Activated T-helper 1 cell treated with anti-CD3 and anti-CD28 coated beads, Interleukin-2, amount 50 U/mL, for 16 hours (primary cell): ENCODE measurements at regions not wholly inside any gene's neighbourhood (a gene's known extent, or its start where the extent isn't known, plus 50 kb on each side); places are given as distances from the start of the nearest gene placed in this dataset.
"Not testable (repeated sequence)": the region's sequence is repeated elsewhere in the genome, so short reads cannot be mapped to it uniquely, and the experiment has no call there.

Experiments used
- DNase-seq, 2 donors: peaks; one replicate each; pipeline ENCODE4 v3.0.0-alpha.2; 2020; ENCODE audit warnings: low read depth in 1 of 2, low spot score in 1 of 2

DNA sequence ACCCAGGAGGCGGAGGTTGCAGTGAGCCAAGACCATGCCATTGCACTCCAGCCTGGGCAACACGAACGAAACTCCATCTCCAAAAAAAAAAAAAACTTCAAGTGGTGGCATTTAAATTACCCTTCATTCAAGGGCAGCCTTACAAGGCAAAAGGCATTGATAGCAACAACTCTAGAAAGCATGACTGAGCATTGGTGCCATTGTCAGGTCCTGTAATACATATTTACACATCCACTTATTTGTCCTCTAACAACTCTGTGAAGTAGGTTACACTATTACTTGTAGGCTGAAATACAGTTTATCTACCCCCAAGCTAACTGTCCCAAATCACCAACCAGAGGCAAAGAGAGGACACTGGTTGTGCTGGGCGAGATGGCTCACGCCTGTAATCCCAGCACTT is 52.7 kb upstream of the LARP1 start:
- no peak for DNase-seq

DNA sequence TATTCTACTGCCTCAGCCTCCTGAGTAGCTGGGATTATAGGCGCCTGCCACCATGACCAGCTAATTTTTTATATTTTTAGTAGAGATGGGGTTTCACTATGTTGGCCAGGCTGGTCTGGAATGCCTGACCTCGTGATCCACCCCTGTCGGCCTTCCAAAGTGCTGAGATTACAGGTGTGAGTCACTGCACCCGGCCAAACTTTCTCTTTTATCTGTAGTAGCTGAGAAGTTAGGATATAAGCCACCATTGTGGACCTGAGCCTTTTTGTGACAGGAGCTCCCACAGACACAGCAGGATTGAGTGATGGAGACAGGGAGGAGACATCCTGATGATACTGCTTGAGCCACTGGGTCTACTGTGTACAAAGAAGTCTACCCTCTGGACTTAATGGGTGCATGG is 53.5 kb upstream of the LARP1 start:
- not testable (repeated sequence) for DNase-seq

DNA sequence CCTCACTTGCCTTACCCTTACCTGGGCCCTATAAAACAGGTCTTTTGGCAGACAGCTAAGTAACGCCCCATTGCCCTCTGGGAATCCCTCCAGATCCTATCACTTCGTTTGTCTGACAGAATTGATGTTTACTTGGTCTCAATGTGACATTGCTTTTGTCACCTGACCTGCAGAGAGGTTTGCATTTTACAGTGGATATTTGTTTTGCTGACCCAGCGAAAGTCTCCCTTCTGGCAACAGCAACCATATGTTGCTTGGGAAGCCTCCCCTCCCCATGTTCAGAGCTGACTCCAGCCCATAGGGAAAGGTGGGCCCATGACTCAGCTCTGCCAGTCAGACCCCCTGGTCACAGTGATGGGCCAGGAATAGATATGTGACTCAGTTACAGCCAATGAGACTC is 54.0 kb upstream of the LARP1 start:
- no peak for DNase-seq

DNA sequence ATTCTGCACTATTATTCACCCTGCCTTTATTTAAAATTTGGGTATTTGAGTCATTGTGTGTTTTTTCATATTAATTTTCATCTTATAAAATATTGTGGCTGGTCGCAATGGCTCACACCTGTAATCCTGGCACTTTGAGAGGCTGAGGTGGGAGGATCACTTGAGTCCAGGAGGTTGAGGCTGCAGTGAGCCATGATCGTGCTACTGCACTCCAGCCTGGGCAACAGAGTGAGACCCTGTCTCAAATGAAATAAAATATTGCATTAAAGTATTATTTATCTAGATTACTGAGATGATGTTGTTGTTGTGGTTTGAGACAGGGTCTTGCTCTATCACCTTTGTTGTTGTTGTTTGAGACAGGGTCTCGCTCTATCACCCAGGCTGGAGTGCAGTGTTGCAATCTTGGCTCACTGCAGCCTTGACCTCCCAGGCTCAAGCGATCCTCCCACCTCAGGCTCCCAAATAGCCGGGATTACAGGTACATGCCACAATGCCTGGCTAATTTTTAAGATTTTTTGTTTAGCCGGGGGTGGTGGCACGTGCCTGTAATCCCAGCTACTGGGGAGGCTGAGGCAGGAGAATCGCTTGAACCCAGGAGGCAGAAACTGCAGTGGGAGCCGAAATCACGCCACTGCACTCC is 54.8 kb upstream of the LARP1 start:
- not testable (repeated sequence) for DNase-seq

DNA sequence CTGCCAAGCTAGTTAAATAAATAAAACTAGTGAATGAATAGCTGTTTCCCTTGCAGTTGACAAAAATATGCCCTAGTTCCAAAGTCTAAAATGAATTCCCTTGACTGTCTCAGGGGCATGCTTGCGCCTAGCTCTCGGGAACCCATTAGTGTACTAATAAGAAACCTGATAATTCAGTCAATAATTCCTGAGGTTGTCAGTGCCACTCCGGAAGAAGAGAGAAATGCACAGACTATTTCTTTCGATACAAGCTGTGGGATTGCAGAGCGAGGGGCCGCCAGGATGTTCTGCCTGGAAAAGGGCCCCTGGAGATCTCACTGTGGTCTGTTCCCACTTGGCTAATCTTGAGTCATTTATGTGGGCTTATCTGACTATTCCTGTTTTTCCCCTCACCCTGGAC is 56.4 kb upstream of the LARP1 start:
- no peak for DNase-seq

DNA sequence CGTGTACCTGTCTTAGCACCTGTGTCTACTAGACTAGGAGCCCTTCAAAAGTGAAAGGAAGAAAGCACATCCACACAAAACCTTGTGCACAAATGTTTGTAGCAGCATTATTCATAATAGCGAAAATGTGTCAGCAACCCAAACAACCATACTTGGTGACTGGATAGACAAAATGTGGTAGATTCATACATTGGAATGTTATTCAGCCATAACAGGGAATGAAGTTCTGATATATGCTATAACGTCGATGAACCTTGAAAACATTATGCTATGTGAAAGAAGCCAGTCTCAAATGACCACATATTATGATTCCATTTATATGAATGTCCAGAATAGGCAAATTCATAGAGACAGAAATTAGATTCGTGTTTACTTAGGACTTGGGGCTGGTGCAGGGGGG is 57.8 kb upstream of the LARP1 start:
- DNase-seq, result no peak

DNA sequence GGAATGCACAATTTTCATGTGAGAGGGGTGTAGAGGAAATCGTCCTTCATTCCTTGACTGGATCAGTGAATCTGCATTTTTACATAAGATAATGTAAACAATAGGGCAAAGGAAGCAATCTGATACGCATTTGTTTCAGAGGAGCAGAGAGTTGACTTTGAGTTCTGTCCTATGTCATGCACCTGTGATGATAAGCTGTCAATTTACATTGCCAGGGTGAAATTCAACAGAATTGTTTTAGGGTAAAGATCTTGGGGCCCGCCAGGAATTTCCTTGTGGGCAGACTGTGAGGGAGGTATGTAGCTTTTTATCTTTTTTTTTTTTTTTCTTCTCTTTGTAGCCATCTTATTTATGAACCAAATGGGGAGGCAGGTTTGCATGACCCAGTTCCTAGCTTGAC is 58.3 kb upstream of the LARP1 start:
- DNase-seq, result no peak

DNA sequence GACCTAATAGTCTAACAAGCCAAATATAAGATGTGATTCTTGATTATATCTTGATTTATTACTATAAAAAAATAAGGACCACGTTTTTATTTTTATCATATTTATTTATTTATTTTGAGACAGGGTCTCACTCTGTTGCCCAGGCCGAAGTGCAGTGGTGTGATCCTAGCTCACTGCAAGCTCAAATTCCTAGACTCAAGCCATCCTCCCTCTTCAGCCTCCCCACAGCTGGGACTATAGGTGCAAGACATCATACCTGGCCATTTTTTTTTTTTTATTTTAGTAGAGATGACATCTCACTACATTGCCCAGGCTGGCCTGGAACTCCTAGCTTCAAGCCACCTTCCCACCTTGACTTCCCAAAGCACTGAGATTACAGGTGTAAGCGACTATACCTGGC is 61.0 kb upstream of the LARP1 start:
- no peak for DNase-seq

DNA sequence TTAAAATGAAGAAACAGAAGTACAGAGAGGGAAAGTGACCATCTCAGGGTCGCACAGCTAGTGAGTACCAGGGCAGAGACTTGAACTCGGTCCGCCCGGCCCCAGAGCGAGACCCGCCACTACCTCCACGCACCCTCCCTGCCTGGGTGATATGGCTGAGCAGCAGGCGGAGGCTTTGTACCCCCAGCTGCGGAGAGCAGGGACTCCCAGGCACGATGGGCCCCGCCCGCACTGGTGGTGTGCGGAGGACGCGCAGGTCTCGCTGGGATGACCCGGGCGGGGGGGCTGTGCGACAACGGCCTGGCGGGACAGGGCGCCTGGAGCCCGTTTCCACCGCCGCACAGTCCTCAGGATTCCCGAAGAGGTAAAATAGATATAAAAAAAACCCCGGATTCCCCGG is 64.7 kb upstream of the LARP1 start:
- no peak for DNase-seq

DNA sequence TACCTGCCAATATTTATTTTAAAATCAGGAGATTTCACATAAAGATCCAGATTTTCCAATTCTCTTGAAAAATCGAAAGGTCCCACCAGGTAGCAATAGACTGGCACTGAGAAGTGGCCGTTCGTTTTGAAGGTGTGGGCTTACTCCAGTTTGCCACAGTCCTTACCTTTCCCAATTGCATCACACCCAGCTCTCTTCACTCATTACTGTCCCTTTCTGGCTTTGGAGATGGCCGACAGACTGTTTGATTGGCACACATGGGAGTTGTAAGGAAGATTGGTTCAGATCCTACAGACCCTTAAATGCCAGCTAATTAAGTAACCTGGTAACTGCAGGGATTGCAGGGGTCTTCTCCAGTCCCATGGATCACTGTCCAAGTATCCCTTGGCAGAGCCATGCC is 68.7 kb upstream of the LARP1 start:
- DNase-seq, result no peak

DNA sequence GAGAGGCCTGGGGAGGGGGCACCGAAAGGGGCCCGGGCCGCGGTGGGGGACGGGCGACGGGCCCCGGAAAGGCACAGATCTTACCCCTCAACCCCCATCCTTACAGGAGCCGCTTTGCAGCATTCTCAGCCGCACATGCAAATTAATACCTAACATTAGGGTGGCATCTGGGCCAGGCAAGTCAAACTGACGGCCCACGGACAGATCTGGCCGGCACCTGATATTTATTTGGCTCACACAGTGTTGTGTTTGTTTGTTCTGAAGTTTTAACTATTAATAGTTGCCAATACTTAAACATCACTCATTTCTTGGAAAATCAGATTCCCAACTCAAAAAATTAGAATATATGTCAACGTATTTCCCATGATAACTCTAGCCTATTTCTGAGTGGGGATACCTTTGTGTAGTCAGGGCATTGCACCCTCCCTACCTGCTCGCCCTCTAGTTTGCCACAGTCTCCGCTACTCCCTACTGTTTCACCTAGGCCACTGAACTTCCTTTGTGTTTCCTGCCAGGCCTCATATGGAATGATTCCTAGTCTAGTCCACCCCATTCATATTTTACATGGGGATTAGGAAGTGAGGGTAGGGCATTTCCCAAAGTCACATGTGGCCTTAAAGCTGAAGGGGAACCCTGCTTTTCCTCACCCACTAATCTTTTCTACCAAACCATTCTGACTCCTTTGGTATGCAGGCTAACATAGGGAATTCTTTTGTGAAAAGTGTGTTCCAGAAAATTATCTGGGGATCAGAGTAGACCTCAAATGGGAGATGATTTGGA is 71.9 kb upstream of the LARP1 start:
- DNase-seq, result no peak

DNA sequence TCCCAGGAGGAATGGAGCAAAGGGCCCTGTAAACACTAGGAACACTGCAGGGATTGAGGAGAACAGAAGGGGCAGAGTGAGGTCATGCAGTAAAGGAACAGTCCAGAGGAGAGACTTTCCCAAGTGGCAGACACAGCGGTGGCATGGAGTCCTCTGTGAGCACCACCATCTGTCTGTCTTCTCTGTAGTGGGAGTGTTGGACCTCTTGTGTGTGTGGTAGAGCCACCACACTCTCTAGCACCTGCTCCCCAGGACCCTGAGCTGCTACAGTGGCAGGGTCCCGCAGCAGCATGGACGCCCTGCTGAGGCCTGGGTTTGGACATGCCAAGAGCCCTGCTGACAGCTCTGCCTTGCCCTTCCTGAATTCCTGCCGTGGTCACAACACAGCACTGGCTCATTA is 75.7 kb upstream of the LARP1 start:
- DNase-seq, result no peak

DNA sequence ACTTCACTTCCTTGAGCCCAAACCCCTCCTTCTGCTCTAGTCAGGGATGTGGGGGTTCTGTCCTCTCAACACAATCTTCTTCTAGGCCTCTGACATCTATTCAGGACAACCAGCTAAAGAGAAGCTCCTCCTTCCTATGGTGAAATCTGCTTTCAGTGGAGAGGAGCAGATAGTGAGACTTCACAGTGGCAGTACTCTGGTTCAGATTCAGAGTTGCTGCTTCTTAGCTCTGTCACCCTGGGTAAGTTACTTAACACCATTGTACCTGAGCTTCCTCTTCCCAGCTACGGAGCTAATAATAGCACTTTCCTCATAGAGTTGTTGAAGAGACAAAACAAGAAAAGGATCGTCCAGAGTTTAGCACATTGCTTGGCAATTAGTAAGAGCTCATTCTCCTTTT is 77.3 kb upstream of the LARP1 start:
- DNase-seq, result no peak

DNA sequence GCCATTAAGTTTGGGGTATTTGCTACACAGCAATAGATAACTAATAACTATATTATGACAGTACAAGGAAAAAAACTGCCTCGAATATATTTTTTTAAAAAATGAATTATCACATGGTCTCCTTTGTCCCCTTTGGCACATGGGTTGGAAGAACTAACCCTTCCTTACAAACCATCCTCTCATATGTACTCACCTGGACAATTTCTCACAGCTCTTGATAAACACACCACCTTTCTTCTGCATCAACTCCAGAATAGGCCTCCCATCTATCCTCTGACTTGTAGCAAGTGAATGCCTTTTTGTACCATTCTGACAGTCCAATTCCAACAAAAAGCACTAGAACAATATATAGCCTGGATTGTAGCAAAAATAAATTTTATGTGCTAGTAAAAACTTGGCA is 78.7 kb upstream of the LARP1 start:
- DNase-seq, result no peak

DNA sequence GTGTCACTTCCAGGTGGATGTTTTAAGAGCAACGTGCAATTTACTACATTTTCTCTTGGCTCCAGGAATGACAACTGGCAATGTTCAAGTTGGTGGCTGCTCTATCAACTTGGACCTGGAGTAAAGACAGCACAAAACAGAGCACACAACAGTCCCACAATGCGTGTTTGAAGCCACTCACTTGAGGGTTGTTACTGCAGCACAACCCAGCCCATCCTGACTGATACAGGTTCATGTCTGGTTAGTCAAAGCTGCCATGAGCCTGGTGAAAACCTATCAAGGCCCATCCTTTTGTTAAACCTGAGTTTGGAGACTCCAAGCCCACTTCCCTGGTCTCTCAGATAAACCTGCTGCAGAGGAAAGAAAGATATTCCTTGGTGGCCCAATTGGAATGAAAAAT is 81.1 kb upstream of the LARP1 start:
- no peak for DNase-seq

DNA sequence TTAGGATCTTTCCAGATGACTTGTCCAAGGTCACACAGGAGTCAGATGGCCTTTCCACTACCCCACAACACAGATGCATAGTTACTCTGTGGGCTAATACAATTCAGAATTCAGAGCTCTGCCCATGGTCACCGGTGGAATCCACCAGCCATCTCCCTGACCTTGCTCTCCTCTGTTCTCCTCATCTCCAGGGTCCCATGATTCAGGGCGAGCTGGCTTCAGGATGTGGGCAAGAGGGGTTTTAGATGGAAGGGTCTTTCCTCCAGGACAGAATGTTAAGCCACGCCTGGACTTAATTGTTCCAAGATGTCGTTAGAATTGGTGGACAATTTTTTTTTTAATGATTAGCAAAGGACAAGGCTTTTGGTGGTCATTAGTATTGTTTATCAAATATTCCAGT is 81.7 kb upstream of the LARP1 start:
- no peak for DNase-seq

DNA sequence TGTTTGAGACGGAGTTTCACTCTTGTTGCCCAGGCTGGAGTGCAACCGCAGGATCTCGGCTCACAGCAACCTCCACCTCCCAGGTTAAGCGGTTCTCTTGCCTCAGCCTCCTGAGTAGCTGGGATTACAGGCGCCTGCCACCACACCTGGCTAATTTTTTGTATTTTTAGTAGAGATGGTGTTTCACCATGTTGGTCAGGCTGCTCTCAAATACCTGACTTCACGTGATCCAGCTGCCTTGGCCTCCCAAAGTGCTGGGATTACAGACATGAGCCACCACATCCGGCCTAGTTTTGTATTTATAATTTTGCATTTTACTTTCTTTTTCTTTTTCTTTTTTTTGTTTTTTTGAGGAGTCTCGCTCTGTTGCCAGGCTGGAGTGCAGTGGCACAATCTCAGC is 85.3 kb upstream of the LARP1 start:
- not testable (repeated sequence) for DNase-seq

DNA sequence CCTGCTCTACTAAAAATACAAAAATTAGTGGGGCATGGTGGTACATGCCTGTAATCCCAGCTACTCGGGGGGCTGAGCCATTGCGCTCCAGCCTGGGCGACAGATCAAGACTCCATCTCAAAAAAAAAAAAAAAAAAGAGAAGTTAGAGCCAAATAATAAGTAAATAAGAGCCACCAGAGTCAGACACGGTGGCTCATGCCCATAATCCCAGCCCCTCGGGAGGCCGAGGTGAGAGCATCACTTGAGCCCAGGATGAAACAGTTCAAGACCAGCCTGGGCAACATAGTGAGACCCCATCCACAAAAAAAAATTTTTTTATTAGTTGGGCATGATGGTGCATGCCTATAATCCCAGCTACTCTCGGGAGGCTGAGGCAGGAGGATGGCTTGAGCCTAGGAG is 85.8 kb upstream of the LARP1 start:
- no peak for DNase-seq

DNA sequence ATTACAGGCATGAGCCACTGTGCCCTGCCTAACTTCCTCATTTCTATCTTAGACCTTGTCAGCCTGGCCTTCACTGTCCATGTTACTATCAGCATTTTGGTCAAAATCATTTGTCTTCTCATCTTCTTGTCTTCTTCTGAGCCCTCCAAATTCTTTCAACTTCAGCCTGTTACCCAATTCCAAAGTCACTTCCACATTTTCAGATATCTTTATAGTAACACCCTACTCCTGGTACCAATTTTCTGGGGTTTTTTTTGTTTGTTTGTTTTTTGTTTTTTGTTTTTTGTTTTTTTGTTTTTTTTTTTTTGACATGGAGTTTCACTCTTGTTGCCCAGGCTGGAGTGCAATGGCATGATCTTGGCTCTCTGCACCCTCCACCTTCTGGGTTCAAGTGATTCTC is 90.3 kb upstream of the LARP1 start:
- DNase-seq, result no peak

DNA sequence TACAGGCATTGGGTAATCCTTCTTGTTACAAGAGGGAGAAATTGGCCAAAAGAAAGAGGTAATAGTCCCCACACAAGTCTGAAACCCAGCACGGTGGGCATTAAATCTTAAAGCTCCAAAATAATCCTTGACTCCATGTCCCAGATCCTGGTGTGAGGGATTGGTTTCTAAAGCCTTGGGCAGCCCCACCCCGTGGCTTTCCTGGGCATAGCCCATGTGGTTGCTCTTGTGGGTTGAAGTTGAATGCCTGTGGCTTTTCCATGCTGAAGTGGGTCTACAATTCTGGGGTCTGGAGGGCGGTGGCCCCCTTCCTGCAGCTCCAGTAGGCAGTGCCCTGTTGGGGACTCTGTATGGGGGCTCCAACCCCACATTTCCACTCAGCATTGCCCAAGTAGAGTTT is 91.8 kb upstream of the LARP1 start:
- DNase-seq, result no peak

DNA sequence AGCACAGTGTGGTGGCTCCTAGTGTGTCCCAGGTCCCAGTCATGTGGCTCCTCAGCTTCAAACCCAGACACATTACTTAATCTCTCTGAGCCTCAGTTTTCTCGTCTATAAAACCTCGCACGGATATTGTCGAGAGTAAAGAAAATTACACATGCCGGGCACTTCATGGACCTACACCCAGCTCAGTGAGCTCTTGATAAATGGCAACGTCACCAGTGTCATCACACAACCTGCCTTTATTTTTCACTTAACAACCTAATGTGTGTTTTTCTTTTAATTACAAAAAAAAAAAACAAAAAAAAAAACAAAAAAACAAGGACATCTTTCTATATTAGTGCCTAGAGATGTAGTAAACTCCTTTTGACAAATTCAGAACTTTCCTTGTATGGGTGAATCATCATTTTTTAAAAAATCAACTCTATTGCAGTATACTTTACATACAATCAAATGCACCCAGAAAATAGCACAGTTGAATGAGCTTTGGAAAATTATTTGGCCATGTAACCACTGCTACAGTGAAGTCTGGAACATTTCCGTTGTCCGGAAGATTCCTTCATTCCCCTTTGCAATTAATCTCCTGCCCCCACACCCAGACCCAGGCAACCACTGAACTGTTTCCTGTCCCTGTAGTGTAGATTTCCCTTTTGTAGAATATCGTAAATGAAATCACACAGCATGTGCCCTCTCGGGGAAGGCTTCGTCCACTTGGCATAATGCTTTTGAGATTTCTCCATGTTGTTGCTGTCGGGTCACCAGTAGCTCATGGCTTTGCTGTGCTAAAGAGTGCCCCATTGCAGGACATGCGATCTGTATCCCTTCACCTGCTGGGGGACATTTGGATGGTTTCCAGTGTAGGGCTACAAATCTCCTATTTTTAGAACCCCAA is 100.4 kb upstream of the LARP1 start:
- DNase-seq, result no peak
